Fibroblast of lung (primary cell): ENCODE measurements at regions not wholly inside any gene's neighbourhood (a gene's known extent, or its start where the extent isn't known, plus 50 kb on each side); places are given as distances from the start of the nearest gene placed in this dataset.

Source experiments
- DNase-seq, 2 donors: peaks; one replicate each; pipeline versions ENCODE4 v3.0.0 to v3.0.0-alpha.2; 2010; ENCODE audit warnings: low read depth in 2 of 2
- H2AFZ ChIP-seq: 2 replicates; pipeline ENCODE4 v1.5.1; 2012; ENCODE audit warnings: low read length, control low read depth, inconsistent platforms
- H3K27ac ChIP-seq: 2 replicates; pipeline ENCODE4 v1.5.1; 2011; ENCODE audit warnings: low read length, control low read depth; ENCODE audit not compliant: insufficient read depth
- H3K27me3 ChIP-seq: 2 replicates; pipeline ENCODE4 v1.5.1; 2011; ENCODE audit warnings: mild to moderate bottlenecking, low read length; ENCODE audit not compliant: control insufficient read depth, insufficient read depth
- H3K36me3 ChIP-seq: 2 replicates; pipeline ENCODE4 v1.5.1; 2011; ENCODE audit warnings: low read length; ENCODE audit not compliant: control insufficient read depth, insufficient read depth
- H3K4me1 ChIP-seq: 2 replicates; pipeline ENCODE4 v1.5.1; 2011; ENCODE audit warnings: low read length; ENCODE audit not compliant: control insufficient read depth, insufficient read depth; ENCODE audit errors: extremely low read depth
- H3K4me2 ChIP-seq: 2 replicates; pipeline ENCODE4 v1.5.1; 2011; ENCODE audit warnings: low read length, control low read depth; ENCODE audit not compliant: insufficient read depth; ENCODE audit errors: extremely low read depth
- H3K4me3 ChIP-seq, 4 experiments: fragments of 200-600 bp in 1 of 4; sonication (generic) in 1 of 4; replicated peaks in 1 of 4; 2 replicates each; pipeline ENCODE4 v1.5.1; 2011 to 2016; ENCODE audit warnings: low read length in 4 of 4, low read depth in 3 of 4, mild to moderate bottlenecking in 3 of 4, control low read depth in 2 of 4, inconsistent platforms in 1 of 4, mixed read lengths in 1 of 4; ENCODE audit not compliant: insufficient read depth in 1 of 4; ENCODE audit errors: control extremely low read depth in 1 of 4
- H3K79me2 ChIP-seq: 2 replicates; pipeline ENCODE4 v1.5.1; 2012; ENCODE audit warnings: mild to moderate bottlenecking, low read length, inconsistent platforms; ENCODE audit not compliant: control insufficient read depth, insufficient read depth
- H3K9ac ChIP-seq: 2 replicates; pipeline ENCODE4 v1.5.1; 2011; ENCODE audit warnings: mild to moderate bottlenecking, low read length, control low read depth; ENCODE audit not compliant: insufficient read depth
- H3K9me3 ChIP-seq: 2 replicates; pipeline ENCODE4 v1.5.1; 2012; ENCODE audit warnings: low read depth, low read length; ENCODE audit not compliant: control insufficient read depth, insufficient read depth
- H4K20me1 ChIP-seq: 2 replicates; pipeline ENCODE4 v1.5.1; 2011; ENCODE audit warnings: low read length; ENCODE audit not compliant: control insufficient read depth, insufficient read depth; ENCODE audit errors: extremely low read depth
- EZH2 ChIP-seq: IDR thresholded peaks from 2 replicates; pipeline ENCODE4 v1.5.1; 2012; ENCODE audit warnings: low read length, control low read depth, mild to moderate bottlenecking; ENCODE audit errors: missing control alignments
- TF ChIP-seq, protein P1 (sequence below), 2 donors: IDR thresholded peaks in 1 of 2; conservative IDR thresholded peaks in 1 of 2; 1 replicate in 1 of 2; 2 replicates in 1 of 2; pipeline ENCODE4 v1.5.1; 2011 to 2012; ENCODE audit warnings: low read length in 2 of 2, control low read depth in 1 of 2, inconsistent platforms in 1 of 2, low read depth in 1 of 2, mild to moderate bottlenecking in 1 of 2

DNA sequence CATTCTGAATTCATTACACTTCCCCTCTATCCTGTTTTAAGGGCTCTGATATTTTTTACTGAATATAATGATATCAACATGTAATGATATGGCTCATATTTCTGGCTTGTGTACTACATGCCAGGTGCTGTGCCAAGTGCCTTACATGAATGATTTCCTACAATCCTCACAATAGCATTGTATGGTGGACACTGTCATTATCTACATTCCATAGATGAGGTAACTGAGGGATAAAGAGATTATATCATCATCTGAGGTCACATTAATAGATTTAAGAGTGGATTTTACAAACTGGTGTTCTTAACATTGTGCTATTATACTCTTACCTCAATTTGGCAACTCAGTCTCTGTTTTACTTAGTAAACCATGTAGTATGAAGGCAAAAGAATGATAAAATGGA, 502.0 kb downstream of the LIG4 start:
- peak in 1 of 2 donors; percentile 18 for DNase-seq

DNA sequence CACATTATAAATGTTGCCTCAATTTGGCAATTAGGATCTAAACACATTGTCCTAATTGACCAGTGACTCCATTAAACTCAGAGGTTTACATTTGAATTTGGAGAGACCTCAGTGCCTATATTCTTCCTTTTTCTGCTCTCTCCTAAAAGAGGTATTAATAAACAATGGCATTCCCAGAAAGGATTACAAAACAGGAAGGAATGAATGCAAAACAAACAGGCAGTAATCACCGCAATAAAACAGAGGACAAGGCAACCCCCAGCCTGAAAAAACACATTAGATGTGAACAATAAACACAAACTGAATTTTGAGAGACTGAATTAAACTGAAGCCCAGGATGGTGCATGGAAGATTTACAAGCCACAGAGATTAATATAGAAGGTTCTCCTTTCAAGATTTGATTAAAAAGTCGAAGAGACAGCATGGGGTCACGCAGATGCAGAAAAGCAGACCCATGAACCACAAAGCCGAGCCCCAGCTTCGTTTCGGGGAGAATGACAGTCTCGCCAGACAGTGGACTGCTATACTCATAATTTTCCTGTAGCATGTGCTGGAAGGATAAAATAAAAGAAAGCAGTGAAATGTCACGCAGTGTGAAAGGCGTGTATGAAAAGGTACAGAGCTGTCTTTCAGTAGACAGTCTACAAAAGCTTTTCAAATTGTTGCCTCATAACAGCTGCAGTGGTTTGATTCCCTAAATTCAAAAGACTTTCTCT, 503.0 kb downstream of the LIG4 start:
- no peak for DNase-seq
- TF ChIP-seq EZH2, result no peak
- TF ChIP-seq, protein P1, sequence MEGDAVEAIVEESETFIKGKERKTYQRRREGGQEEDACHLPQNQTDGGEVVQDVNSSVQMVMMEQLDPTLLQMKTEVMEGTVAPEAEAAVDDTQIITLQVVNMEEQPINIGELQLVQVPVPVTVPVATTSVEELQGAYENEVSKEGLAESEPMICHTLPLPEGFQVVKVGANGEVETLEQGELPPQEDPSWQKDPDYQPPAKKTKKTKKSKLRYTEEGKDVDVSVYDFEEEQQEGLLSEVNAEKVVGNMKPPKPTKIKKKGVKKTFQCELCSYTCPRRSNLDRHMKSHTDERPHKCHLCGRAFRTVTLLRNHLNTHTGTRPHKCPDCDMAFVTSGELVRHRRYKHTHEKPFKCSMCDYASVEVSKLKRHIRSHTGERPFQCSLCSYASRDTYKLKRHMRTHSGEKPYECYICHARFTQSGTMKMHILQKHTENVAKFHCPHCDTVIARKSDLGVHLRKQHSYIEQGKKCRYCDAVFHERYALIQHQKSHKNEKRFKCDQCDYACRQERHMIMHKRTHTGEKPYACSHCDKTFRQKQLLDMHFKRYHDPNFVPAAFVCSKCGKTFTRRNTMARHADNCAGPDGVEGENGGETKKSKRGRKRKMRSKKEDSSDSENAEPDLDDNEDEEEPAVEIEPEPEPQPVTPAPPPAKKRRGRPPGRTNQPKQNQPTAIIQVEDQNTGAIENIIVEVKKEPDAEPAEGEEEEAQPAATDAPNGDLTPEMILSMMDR (conservative IDR thresholded peaks at IDR 0.05 in 1 of 2, IDR thresholded peaks at IDR 0.05 in 1 of 2; ENCODE audit: low read depth in 1 of 2, low read length in 2 of 2), result no peak
- H3K4me1 ChIP-seq, result no peaks in the 10 kb centered on the region
- H2AFZ ChIP-seq, result no peak overlapping the region
- no peaks in the 10 kb centered on the region for H3K27me3 ChIP-seq
- H3K36me3 ChIP-seq, result no peaks in the 10 kb centered on the region
- no peaks in the 10 kb centered on the region for H3K9me3 ChIP-seq
- H3K4me2 ChIP-seq, result no peak overlapping the region
- no peaks in the 10 kb centered on the region for H3K79me2 ChIP-seq
- no peaks in the 10 kb centered on the region for H4K20me1 ChIP-seq
- H3K4me3 ChIP-seq, result no peak overlapping the region
- no peak overlapping the region for H3K27ac ChIP-seq
- no peak overlapping the region for H3K9ac ChIP-seq

More for the DNA sequence above, 502.0 kb downstream of the LIG4 start:
- Histone ChIP-seq H3K27me3 (no peaks in the 10 kb centered on the region), H3K4me3 (no peak overlapping the region), H3K27ac (no peak overlapping the region), H2AFZ (no peak overlapping the region), H3K4me1 (no peaks in the 10 kb centered on the region), H3K9ac (no peak overlapping the region), H4K20me1 (no peaks in the 10 kb centered on the region), H3K79me2 (no peaks in the 10 kb centered on the region), H3K4me2 (no peak overlapping the region), H3K9me3 (no peaks in the 10 kb centered on the region), H3K36me3 (no peaks in the 10 kb centered on the region)
- TF ChIP-seq, protein P1 (conservative IDR thresholded peaks at IDR 0.05 in 1 of 2, IDR thresholded peaks at IDR 0.05 in 1 of 2; ENCODE audit: low read depth in 1 of 2, low read length in 2 of 2), result no peak
- TF ChIP-seq EZH2, result no peak

DNA sequence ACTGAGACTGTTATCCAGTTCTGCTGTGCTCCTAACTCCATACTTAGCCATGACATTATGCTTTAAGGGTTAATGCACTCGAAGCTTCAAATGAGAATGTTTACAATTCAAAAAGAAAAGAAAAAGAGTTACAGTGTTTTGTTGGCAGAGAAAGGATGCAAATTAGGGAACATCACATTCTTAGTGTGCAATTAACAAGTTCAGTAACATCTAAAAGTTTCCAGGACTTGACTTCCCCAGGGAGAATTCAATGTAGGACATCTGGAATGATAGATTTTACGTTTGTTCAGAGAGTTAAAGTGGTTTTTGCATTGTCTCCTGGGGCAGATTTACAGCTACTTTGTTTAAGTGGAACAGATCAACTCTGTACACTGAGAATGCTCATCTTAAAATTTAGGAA, 525.2 kb downstream of the LIG4 start:
- no peak for DNase-seq
- Histone ChIP-seq H3K4me1 (no peaks in the 10 kb centered on the region), H3K36me3 (no peaks in the 10 kb centered on the region), H3K4me3 (no peak overlapping the region), H3K9ac (no peak overlapping the region), H3K9me3 (no peaks in the 10 kb centered on the region), H3K27ac (no peak overlapping the region), H3K27me3 (no peaks in the 10 kb centered on the region), H3K79me2 (no peaks in the 10 kb centered on the region), H3K4me2 (no peak overlapping the region), H2AFZ (no peak overlapping the region), H4K20me1 (no peaks in the 10 kb centered on the region)
- TF ChIP-seq, protein P1 (conservative IDR thresholded peaks at IDR 0.05 in 1 of 2, IDR thresholded peaks at IDR 0.05 in 1 of 2; ENCODE audit: low read depth in 1 of 2, low read length in 2 of 2), result no peak
- no peak for TF ChIP-seq EZH2
